Neuronal stem cell (in vitro differentiated cells): ENCODE measurements at regions not wholly inside any gene's neighbourhood (a gene's known extent, or its start where the extent isn't known, plus 50 kb on each side); places are given as distances from the start of the nearest gene placed in this dataset.

Source experiments
- DNase-seq: peaks from one replicate; pipeline ENCODE4 v3.0.0-alpha.2; 2013; ENCODE audit warnings: low spot score
- H2AFZ ChIP-seq: one replicate; pipeline ENCODE4 v1.6.1; 2013; ENCODE audit warnings: mild to moderate bottlenecking, low read length, inconsistent platforms
- H2AK5ac ChIP-seq: 2 replicates; pipeline ENCODE4 v1.6.1; 2013; ENCODE audit warnings: low read depth, mild to moderate bottlenecking, inconsistent platforms, low read length, moderate library complexity, mixed read lengths
- H2BK120ac ChIP-seq: 2 replicates; pipeline ENCODE4 v1.6.1; 2013; ENCODE audit warnings: low read depth, mild to moderate bottlenecking, inconsistent platforms, low read length, moderate library complexity, mixed read lengths
- H2BK12ac ChIP-seq: one replicate; pipeline ENCODE4 v1.6.1; 2013; ENCODE audit warnings: low read length, inconsistent platforms
- H2BK15ac ChIP-seq: 2 replicates; pipeline ENCODE4 v1.6.1; 2013; ENCODE audit warnings: mild to moderate bottlenecking, low read length, inconsistent platforms, mixed read lengths
- H2BK5ac ChIP-seq: one replicate; pipeline ENCODE4 v1.6.1; 2013; ENCODE audit warnings: inconsistent platforms, mild to moderate bottlenecking, low read length, moderate library complexity
- H3K14ac ChIP-seq: one replicate; pipeline ENCODE4 v1.6.1; 2013; ENCODE audit warnings: low read length, inconsistent platforms
- H3K18ac ChIP-seq: 2 replicates; pipeline ENCODE4 v1.6.1; 2013; ENCODE audit warnings: low read length, inconsistent platforms
- H3K23ac ChIP-seq: 2 replicates; pipeline ENCODE4 v1.6.1; 2013; ENCODE audit warnings: low read depth, mild to moderate bottlenecking, mixed read lengths, low read length, inconsistent platforms; ENCODE audit not compliant: poor library complexity
- H3K27ac ChIP-seq: replicated peaks from 3 replicates; pipeline ENCODE4 v1.5.1; 2013; ENCODE audit warnings: low read length, inconsistent platforms
- H3K27me3 ChIP-seq, 3 experiments: 2 replicates each; pipeline ENCODE4 v1.6.1; 2013; ENCODE audit warnings: low read length in 3 of 3, mild to moderate bottlenecking in 2 of 3, inconsistent platforms in 1 of 3, low read depth in 1 of 3, mixed read lengths in 1 of 3, moderate library complexity in 1 of 3; ENCODE audit not compliant: control insufficient read depth in 3 of 3, insufficient read depth in 3 of 3
- H3K36me3 ChIP-seq, 2 donors: replicated peaks in 1 of 2; 2 replicates each; pipeline ENCODE4 v1.6.1; 2013; ENCODE audit warnings: low read length in 2 of 2; ENCODE audit not compliant: control insufficient read depth in 2 of 2, insufficient read depth in 2 of 2
- H3K4ac ChIP-seq: 2 replicates; pipeline ENCODE4 v1.6.1; 2013; ENCODE audit warnings: inconsistent platforms, mild to moderate bottlenecking, low read length, moderate library complexity
- H3K4me1 ChIP-seq, 2 donors: 1 replicate in 1 of 2; 2 replicates in 1 of 2; pipeline ENCODE4 v1.6.1; 2013; ENCODE audit warnings: low read length in 2 of 2, low read depth in 1 of 2; ENCODE audit not compliant: control insufficient read depth in 2 of 2, insufficient read depth in 1 of 2
- H3K4me2 ChIP-seq: one replicate; pipeline ENCODE4 v1.6.1; 2013; ENCODE audit warnings: mild to moderate bottlenecking, low read length, inconsistent platforms; ENCODE audit not compliant: insufficient read depth, poor library complexity, severe bottlenecking
- H3K4me3 ChIP-seq, 2 donors: 2 replicates each; pipeline ENCODE4 v1.5.1; 2013; ENCODE audit warnings: low read length in 2 of 2, mild to moderate bottlenecking in 2 of 2, inconsistent platforms in 1 of 2, moderate library complexity in 1 of 2
- H3K79me1 ChIP-seq: one replicate; pipeline ENCODE4 v1.6.1; 2013; ENCODE audit warnings: low read depth, mild to moderate bottlenecking, inconsistent platforms, low read length, moderate library complexity
- H3K9ac ChIP-seq: one replicate; pipeline ENCODE4 v1.6.1; 2013; ENCODE audit warnings: mild to moderate bottlenecking, low read depth, low read length, inconsistent platforms; ENCODE audit not compliant: poor library complexity
- H3K9me3 ChIP-seq, 2 donors: replicated peaks in 1 of 2; 2 replicates each; pipeline versions ENCODE3 to v1.6.1; 2013; ENCODE audit warnings: low read length in 2 of 2, mild to moderate bottlenecking in 2 of 2, inconsistent platforms in 1 of 2, low read depth in 1 of 2, mixed read lengths in 1 of 2, moderate library complexity in 1 of 2; ENCODE audit not compliant: control insufficient read depth in 2 of 2, insufficient read depth in 1 of 2
- H4K8ac ChIP-seq: one replicate; pipeline ENCODE4 v1.6.1; 2013; ENCODE audit warnings: low read depth, mild to moderate bottlenecking, inconsistent platforms, low read length, moderate library complexity
- H4K91ac ChIP-seq: one replicate; pipeline ENCODE4 v1.6.1; 2013; ENCODE audit warnings: low read length, low read depth, mild to moderate bottlenecking, inconsistent platforms; ENCODE audit not compliant: poor library complexity
- WGBS, 2 donors: extraction: QIAGEN DNeasy Blood & Tissue Kit; methylation state at CpG; one replicate each; pipeline ENCODE4 v1.1.7; 2013; ENCODE audit warnings: missing lambda C conversion rate in 2 of 2, mixed read lengths in 1 of 2; ENCODE audit not compliant: insufficient read length in 2 of 2, insufficient replicate concordance in 1 of 2; ENCODE audit errors: extremely low coverage in 2 of 2; 5-methylcytosine and 5-hydroxymethylcytosine counted together

DNA sequence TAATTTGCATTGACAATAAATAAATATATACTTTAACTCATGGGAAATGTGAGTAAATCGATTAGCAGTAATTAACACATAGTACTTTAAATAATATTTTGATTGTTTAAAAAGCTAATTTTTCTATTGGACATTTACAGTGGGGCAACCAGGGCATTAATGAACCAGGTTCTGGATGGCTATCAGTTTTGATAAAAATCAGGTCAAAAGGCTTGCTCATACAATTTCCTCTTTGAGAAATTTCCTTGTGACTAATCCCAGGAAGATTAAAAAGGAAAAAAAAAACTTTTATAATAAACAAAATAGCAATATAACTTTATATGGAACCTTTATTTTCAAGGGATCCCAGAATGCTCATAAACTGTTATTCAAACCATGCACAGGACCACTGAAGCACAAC is 497.2 kb upstream of the ZEB2 start:
- Histone ChIP-seq H3K4me1 (peaks cover 8 to 16% of the 10 kb centered on the region in 2 donors), H3K9me3 (no peaks in the 10 kb centered on the region), H3K23ac (no peak overlapping the region), H3K4me2 (no peak overlapping the region), H4K91ac (no peak overlapping the region), H3K27me3 (no peaks in the 10 kb centered on the region), H3K9ac (no peak overlapping the region), H2BK120ac (no peak overlapping the region), H4K8ac (no peak overlapping the region), H3K4ac (no peak overlapping the region), H2BK15ac (no peak overlapping the region), H3K36me3 (no peaks in the 10 kb centered on the region), H3K14ac (no peak overlapping the region), H2AFZ (no peak overlapping the region), H3K79me1 (no peaks in the 10 kb centered on the region), H3K18ac (no peak overlapping the region), H2BK5ac (no peak overlapping the region), H3K4me3 (no peak overlapping the region), H3K27ac (no peak overlapping the region), H2AK5ac (no peak overlapping the region), H2BK12ac (no peak overlapping the region)
- no peak for DNase-seq
- no CpG with 5 or more reads among the region's 1 CpG for WGBS, 2 donors

DNA sequence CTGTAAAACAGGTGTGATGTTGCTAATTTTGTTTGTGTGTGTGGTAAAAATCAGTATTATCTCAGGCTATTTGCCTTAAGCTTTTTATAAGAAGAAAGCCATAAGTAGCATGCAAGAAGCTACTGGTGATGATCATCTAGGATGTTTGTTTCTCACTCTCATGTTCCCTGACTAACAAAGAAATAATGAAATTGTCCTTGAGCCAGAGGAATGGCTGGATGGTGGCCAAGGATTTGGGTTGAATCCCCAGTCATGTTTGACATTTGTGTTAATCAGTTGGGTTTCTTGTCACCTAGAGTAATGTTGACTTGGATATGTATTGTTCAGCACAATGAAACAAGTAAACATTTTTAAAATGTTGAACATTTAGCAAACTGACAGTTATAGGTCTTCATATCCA is 496.8 kb upstream of the ZEB2 start:
- Histone ChIP-seq H3K9ac (no peak overlapping the region), H4K91ac (no peak overlapping the region), H3K4me1 (peaks cover 8 to 13% of the 10 kb centered on the region in 2 donors)

DNA sequence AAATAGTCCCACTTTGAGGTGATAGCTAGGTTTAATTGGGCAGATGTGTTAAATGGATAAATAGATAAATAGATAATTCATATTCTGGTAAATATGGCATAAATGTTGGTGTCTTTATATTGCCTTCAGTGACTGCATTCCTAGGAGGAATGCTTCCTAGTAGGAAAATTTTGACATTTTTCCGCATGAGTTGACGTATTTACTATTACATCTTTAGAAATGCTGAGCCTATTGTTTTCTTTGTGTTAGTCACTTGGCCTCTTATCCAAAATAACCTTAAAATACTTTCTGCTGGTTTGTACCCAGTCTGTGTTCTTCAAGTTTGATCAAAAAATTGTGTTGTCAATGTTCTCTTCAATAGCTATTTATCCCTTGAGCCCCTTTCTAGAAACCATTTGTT is 495.6 kb upstream of the ZEB2 start:
- H2BK120ac ChIP-seq, result no peak overlapping the region
- H2AFZ ChIP-seq, result peak overlapping the region; percentile 42
- H2AK5ac ChIP-seq, result no peak overlapping the region
- no peaks in the 10 kb centered on the region for H3K9me3 ChIP-seq
- H2BK5ac ChIP-seq, result no peak overlapping the region
- no peaks in the 10 kb centered on the region for H3K36me3 ChIP-seq
- no peak overlapping the region for H3K18ac ChIP-seq
- H2BK12ac ChIP-seq, result no peak overlapping the region
- H2BK15ac ChIP-seq, result no peak overlapping the region
- no peak overlapping the region for H4K8ac ChIP-seq
- H3K4me3 ChIP-seq, result no peak overlapping the region
- H3K4me1 ChIP-seq, result peaks cover 8 to 13% of the 10 kb centered on the region in 2 donors
- H3K79me1 ChIP-seq, result no peaks in the 10 kb centered on the region
- DNase-seq, result peak; percentile 5
- no peak overlapping the region for H3K9ac ChIP-seq
- H3K23ac ChIP-seq, result no peak overlapping the region
- no CpG with 5 or more reads among the region's 2 CpGs for WGBS, 2 donors
- no peak overlapping the region for H3K4me2 ChIP-seq
- no peaks in the 10 kb centered on the region for H3K27me3 ChIP-seq
- no peak overlapping the region for H3K14ac ChIP-seq
- H4K91ac ChIP-seq, result no peak overlapping the region
- H3K27ac ChIP-seq, result no peak overlapping the region
- H3K4ac ChIP-seq, result no peak overlapping the region

More for the DNA sequence above, 496.8 kb upstream of the ZEB2 start:
- Histone ChIP-seq H2BK12ac (no peak overlapping the region), H3K79me1 (no peaks in the 10 kb centered on the region), H3K4me2 (no peak overlapping the region), H3K23ac (no peak overlapping the region), H2AFZ (no peak overlapping the region), H3K27ac (no peak overlapping the region), H3K9me3 (no peaks in the 10 kb centered on the region), H3K36me3 (no peaks in the 10 kb centered on the region), H3K4ac (no peak overlapping the region), H2BK120ac (no peak overlapping the region), H2AK5ac (no peak overlapping the region), H3K18ac (no peak overlapping the region), H3K4me3 (no peak overlapping the region), H2BK5ac (no peak overlapping the region), H2BK15ac (no peak overlapping the region), H3K27me3 (no peaks in the 10 kb centered on the region), H3K14ac (no peak overlapping the region), H4K8ac (no peak overlapping the region)
- DNase-seq, result no peak

DNA sequence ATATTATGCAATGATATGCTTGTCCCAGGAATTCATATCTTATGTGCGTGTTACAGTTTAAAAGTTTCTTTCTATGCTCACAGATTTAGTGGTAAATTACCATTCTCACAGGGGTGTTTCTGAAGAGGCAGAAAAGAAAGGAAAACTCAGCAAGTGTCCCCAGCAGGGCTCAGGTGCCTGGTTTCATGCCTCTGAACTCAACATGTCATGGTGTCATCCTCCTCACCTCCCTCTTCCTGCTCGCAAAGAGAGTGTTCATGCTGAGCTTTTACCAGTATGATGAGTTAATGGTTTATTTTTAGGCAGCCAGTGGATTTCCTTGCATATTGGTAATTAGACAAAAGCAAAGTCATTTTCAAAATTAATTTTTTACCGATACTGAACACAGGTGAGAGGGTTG is 492.9 kb upstream of the ZEB2 start:
- Histone ChIP-seq H3K27me3 (no peaks in the 10 kb centered on the region), H2AFZ (no peak overlapping the region), H2BK5ac (no peak overlapping the region), H3K4me1 (peaks cover 8 to 13% of the 10 kb centered on the region in 2 donors), H3K14ac (no peak overlapping the region), H4K8ac (no peak overlapping the region), H3K27ac (no peak overlapping the region), H3K18ac (no peak overlapping the region), H3K36me3 (no peaks in the 10 kb centered on the region), H3K9me3 (no peaks in the 10 kb centered on the region), H3K23ac (no peak overlapping the region), H3K79me1 (no peaks in the 10 kb centered on the region), H4K91ac (no peak overlapping the region), H3K4me3 (no peak overlapping the region), H2BK120ac (no peak overlapping the region), H2BK12ac (no peak overlapping the region), H3K9ac (no peak overlapping the region), H3K4ac (no peak overlapping the region), H2BK15ac (no peak overlapping the region), H2AK5ac (no peak overlapping the region), H3K4me2 (no peak overlapping the region)
- WGBS, 2 donors, result no CpG with 5 or more reads among the region's 3 CpGs
- no peak for DNase-seq
